T-cell (primary cell): ENCODE measurements at regions not wholly inside any gene's neighbourhood (a gene's known extent, or its start where the extent isn't known, plus 50 kb on each side); places are given as distances from the start of the nearest gene placed in this dataset.
"Not testable (repeated sequence)": the region's sequence is repeated elsewhere in the genome, so short reads cannot be mapped to it uniquely, and the experiment has no call there.

Experiments used
- ATAC-seq, 4 experiments: fragments of 200-7000 bp in 3 of 4; fragments of 150-1000 bp in 1 of 4; cut with Tn5 transposase; replicated peaks in 1 of 4; 1 replicate in 3 of 4; 2 replicates in 1 of 4; pipeline ENCODE4 v1.10.0; 2021; ENCODE audit warnings: moderate library complexity in 3 of 4, mild to moderate bottlenecking in 2 of 4, moderate number of reproducible peaks in 1 of 4
- CTCF ChIA-PET, 2 donors: fragments of 300-600 bp; sonication (Branson Sonifier 250); formaldehyde crosslinking; loops; one replicate each; lab custom pipeline; 2022; ENCODE audit warnings: antibody characterized with exemption in 2 of 2; lab: Charles Lee
- POLR2A ChIA-PET, 2 donors: fragments of 300-600 bp; sonication (Branson Sonifier 250); formaldehyde crosslinking; loops; one replicate each; lab custom pipeline; 2022; ENCODE audit warnings: antibody characterized with exemption in 2 of 2; lab: Charles Lee
- DNase-seq, 35 experiments: peaks; one replicate each; pipeline versions ENCODE4 v3.0.0 to v3.0.0-alpha.2; 2013 to 2023
- H3K27ac ChIP-seq: one replicate; pipeline ENCODE4 v1.5.1; 2013; ENCODE audit warnings: low read length
- H3K27me3 ChIP-seq, 2 experiments: replicated peaks in 1 of 2; 1 replicate in 1 of 2; 2 replicates in 1 of 2; pipeline versions ENCODE4 v1.6.1 to v1.7.0; 2013; ENCODE audit warnings: low read length in 1 of 2, mixed read lengths in 1 of 2; ENCODE audit not compliant: control insufficient read depth in 2 of 2, insufficient read depth in 2 of 2; ENCODE audit errors: extremely low read depth in 1 of 2
- H3K36me3 ChIP-seq, 2 donors: 1 replicate in 1 of 2; 2 replicates in 1 of 2; pipeline versions ENCODE4 v1.6.1 to v1.7.0; 2013; ENCODE audit warnings: low read length in 1 of 2; ENCODE audit not compliant: control insufficient read depth in 2 of 2, insufficient read depth in 1 of 2; ENCODE audit errors: extremely low read depth in 1 of 2
- H3K4me1 ChIP-seq, 2 experiments: 1 replicate in 1 of 2; 2 replicates in 1 of 2; pipeline versions ENCODE4 v1.6.1 to v1.7.0; 2013; ENCODE audit warnings: low read length in 2 of 2, mixed read lengths in 1 of 2; ENCODE audit not compliant: insufficient read depth in 2 of 2, control insufficient read depth in 1 of 2; ENCODE audit errors: extremely low read depth in 1 of 2
- H3K4me3 ChIP-seq, 2 donors: 1 replicate in 1 of 2; 2 replicates in 1 of 2; pipeline versions ENCODE4 v1.5.1 to v1.7.0; 2013; ENCODE audit warnings: mild to moderate bottlenecking in 2 of 2, low read length in 1 of 2, moderate library complexity in 1 of 2; ENCODE audit not compliant: control insufficient read depth in 1 of 2; ENCODE audit errors: extremely low read depth in 1 of 2
- H3K9me3 ChIP-seq: 2 replicates; pipeline ENCODE4 v1.7.0; 2013
- H3K27ac Mint-ChIP-seq, 2 donors: one replicate each; pipeline ENCODE4 v1.8.0; 2020 to 2021; ENCODE audit warnings: mild to moderate bottlenecking in 2 of 2, mixed read lengths in 2 of 2
- H3K27me3 Mint-ChIP-seq, 2 donors: one replicate each; pipeline ENCODE4 v1.8.0; 2021 to 2022; ENCODE audit warnings: mixed read lengths in 2 of 2
- H3K36me3 Mint-ChIP-seq: one replicate; pipeline ENCODE4 v1.8.0; 2021; ENCODE audit warnings: mixed read lengths
- H3K4me1 Mint-ChIP-seq, 3 donors: one replicate each; pipeline ENCODE4 v1.8.0; 2020 to 2022; ENCODE audit warnings: mixed read lengths in 3 of 3, mild to moderate bottlenecking in 1 of 3
- H3K4me3 Mint-ChIP-seq, 3 donors: one replicate each; pipeline ENCODE4 v1.8.0; 2020 to 2022; ENCODE audit warnings: mild to moderate bottlenecking in 3 of 3, mixed read lengths in 3 of 3, moderate library complexity in 3 of 3
- H3K9me3 Mint-ChIP-seq, 3 donors: one replicate each; pipeline ENCODE4 v1.8.0; 2020 to 2022; ENCODE audit warnings: mixed read lengths in 3 of 3
- WGBS: methylation state at CpG from one replicate; pipeline ENCODE4 v1.1.5; 2013; ENCODE audit warnings: missing lambda C conversion rate; ENCODE audit not compliant: insufficient coverage; 5-methylcytosine and 5-hydroxymethylcytosine counted together

DNA sequence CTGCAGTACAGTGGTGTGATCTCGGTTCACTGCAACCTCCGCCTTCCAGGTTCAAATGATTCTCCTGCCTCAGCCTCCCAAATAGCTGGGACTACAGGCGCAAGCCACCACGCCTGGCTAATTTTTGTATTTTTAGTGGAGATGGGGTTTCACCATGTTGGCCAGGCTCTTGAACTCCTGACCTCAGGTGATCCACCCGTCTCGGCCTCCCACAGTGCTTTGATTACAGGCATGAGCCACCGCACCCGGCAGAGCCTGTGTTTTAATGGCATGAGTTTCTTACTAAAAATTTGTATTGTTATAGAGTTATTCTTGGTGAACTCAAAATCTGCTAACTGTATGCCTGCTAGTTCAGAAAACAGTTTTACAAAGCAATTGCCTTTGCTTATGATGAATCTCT, 269.9 kb downstream of the SEMA3D start:
- CTCF ChIA-PET, H3K27ac Mint-ChIP-seq, ATAC-seq, H3K27ac ChIP-seq, H3K9me3 ChIP-seq, H3K36me3 Mint-ChIP-seq, H3K36me3 ChIP-seq, H3K4me3 Mint-ChIP-seq, H3K27me3 Mint-ChIP-seq, DNase-seq, H3K4me1 ChIP-seq, H3K4me3 ChIP-seq, POLR2A ChIA-PET, H3K27me3 ChIP-seq, H3K4me1 Mint-ChIP-seq: not testable (repeated sequence)
- WGBS, result 100% methylated on average over 4 of the region's 8 CpGs
- H3K9me3 Mint-ChIP-seq, result peaks cover 5 to 17% (median 9%) of the 10 kb centered on the region in 3 donors

- Histone ChIP-seq H3K4me3 (no peak overlapping the region), H3K27ac (no peak overlapping the region), H3K27me3 (no peaks in the 10 kb centered on the region), H3K9me3 (no peaks in the 10 kb centered on the region), H3K36me3 (no peaks in the 10 kb centered on the region), H3K4me1 (no peaks in the 10 kb centered on the region)
- Mint-ChIP-seq H3K4me1 (no peaks in the 10 kb centered on the region), H3K36me3 (no peaks in the 10 kb centered on the region), H3K9me3 (peaks cover 5 to 17% (median 9%) of the 10 kb centered on the region in 3 donors), H3K27ac (no peak overlapping the region), H3K27me3 (no peaks in the 10 kb centered on the region), H3K4me3 (no peak overlapping the region)
- WGBS, result no CpG with 5 or more reads among the region's 3 CpGs
- ChIA-PET POLR2A (interaction anchor here in 1 of 2 donors (0.7 kb wide), 1 partner anchor 12 kb away, joined by 3 read pairs; no protein-coding TSS in a partner anchor), CTCF (no interaction called here)
- ATAC-seq, result no peak
- no peak for DNase-seq
Measured at GRCh38 chr7:84916161-84916560, 270.7 kb downstream of the SEMA3D start.

DNA sequence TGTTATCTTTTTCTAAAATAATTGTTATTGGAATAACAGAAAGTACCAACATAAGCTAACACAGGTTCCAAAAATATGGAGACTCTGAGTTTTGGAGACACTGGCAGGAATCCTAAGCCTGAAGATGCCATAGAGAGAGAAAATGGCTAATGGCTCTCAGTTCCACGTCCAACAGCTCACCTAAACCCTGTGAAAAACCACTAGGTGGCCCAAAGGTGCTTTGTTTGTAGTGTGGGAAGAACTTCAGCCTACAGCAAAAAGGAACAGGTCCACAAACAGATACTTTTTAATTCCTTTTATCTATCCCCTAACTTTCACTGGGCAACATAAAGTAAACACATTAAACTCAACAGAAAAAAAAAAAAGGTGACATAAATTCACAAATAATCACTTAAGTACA, 272.3 kb downstream of the SEMA3D start:
- Mint-ChIP-seq H3K27ac (no peak overlapping the region), H3K4me1 (no peaks in the 10 kb centered on the region), H3K36me3 (no peaks in the 10 kb centered on the region), H3K4me3 (no peak overlapping the region), H3K9me3 (peaks cover 3 to 8% (median 4%) of the 10 kb centered on the region in 3 donors), H3K27me3 (no peaks in the 10 kb centered on the region)
- Histone ChIP-seq H3K36me3 (no peaks in the 10 kb centered on the region), H3K9me3 (no peaks in the 10 kb centered on the region), H3K27me3 (no peaks in the 10 kb centered on the region), H3K4me3 (no peak overlapping the region), H3K27ac (no peak overlapping the region), H3K4me1 (no peaks in the 10 kb centered on the region)
- POLR2A ChIA-PET, result no interaction called here
- CTCF ChIA-PET, result no interaction called here
- DNase-seq (no peak), ATAC-seq (no peak)
- no CpG with 5 or more reads among the region's 1 CpG for WGBS

GRCh38 chr7:84913731-84914130, 273.1 kb downstream of the SEMA3D start:
- POLR2A ChIA-PET, result no interaction called here
- ATAC-seq (no peak), DNase-seq (no peak)
- Mint-ChIP-seq H3K4me1 (no peaks in the 10 kb centered on the region), H3K4me3 (no peak overlapping the region), H3K36me3 (no peaks in the 10 kb centered on the region), H3K27me3 (no peaks in the 10 kb centered on the region), H3K9me3 (peaks cover 0 to 5% (median 3%) of the 10 kb centered on the region in 3 donors), H3K27ac (no peak overlapping the region)
- Histone ChIP-seq H3K9me3 (no peaks in the 10 kb centered on the region), H3K27me3 (no peaks in the 10 kb centered on the region), H3K4me1 (no peaks in the 10 kb centered on the region), H3K36me3 (no peaks in the 10 kb centered on the region), H3K27ac (no peak overlapping the region), H3K4me3 (no peak overlapping the region)
- CTCF ChIA-PET, result no interaction called here

DNA sequence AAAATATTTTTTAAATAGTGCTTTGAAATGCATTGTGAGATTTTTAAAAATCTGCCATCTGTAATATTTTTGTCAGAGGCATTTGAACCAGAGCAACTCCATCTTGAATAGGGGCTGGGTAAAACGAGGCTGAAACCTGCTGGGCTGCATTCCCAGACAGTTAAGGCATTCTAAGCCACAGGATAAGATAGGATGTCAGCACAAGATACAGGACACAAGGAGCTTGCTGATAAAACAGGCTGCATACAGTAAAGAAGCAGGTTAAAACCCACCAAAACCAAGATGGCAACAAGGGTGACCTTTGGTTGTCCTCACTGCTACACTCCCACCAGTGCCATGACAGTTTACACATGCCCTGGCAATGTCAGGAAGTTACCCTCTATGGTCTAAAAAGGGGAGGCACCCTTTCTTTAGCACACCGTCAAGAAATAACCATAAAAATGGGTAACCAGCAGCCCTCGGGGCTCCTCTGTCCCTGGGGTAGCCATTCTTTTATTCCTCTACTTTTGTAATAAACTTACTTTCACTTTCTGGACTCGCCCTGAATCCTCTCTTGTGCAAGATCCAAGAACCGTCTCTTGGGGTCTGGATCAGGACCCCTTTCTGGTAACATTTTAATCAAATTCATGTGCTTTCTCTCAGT, 273.7 kb downstream of the SEMA3D start:
- Histone ChIP-seq H3K4me3 (no peak overlapping the region), H3K36me3 (no peaks in the 10 kb centered on the region), H3K27ac (no peak overlapping the region), H3K4me1 (no peaks in the 10 kb centered on the region), H3K9me3 (no peaks in the 10 kb centered on the region), H3K27me3 (no peaks in the 10 kb centered on the region)
- CTCF ChIA-PET, result no interaction called here
- Mint-ChIP-seq H3K27ac (no peak overlapping the region), H3K36me3 (no peaks in the 10 kb centered on the region), H3K27me3 (no peaks in the 10 kb centered on the region), H3K4me1 (no peaks in the 10 kb centered on the region), H3K4me3 (no peak overlapping the region), H3K9me3 (peaks cover 0 to 3% (median 0%) of the 10 kb centered on the region in 3 donors)
- POLR2A ChIA-PET, result no interaction called here
- DNase-seq, result no peak
- 43% methylated on average over 1 of the region's 5 CpGs for WGBS
- no peak for ATAC-seq

- H3K4me1 ChIP-seq, result no peaks in the 10 kb centered on the region
- peaks cover 0 to 3% (median 0%) of the 10 kb centered on the region in 3 donors for H3K9me3 Mint-ChIP-seq
- ChIA-PET POLR2A (interaction anchor here in 1 of 2 donors (0.6 kb wide), 1 partner anchor 168 kb away, joined by 3 read pairs; no protein-coding TSS in a partner anchor), CTCF (no interaction called here)
- H3K9me3 ChIP-seq, result no peaks in the 10 kb centered on the region
- no peak overlapping the region for H3K4me3 ChIP-seq
- WGBS, result no CpG with 5 or more reads among the region's 2 CpGs
- H3K36me3 Mint-ChIP-seq, result no peaks in the 10 kb centered on the region
- no peak overlapping the region for H3K27ac Mint-ChIP-seq
- H3K4me1 Mint-ChIP-seq, result no peaks in the 10 kb centered on the region
- no peaks in the 10 kb centered on the region for H3K36me3 ChIP-seq
- no peaks in the 10 kb centered on the region for H3K27me3 Mint-ChIP-seq
- no peak overlapping the region for H3K4me3 Mint-ChIP-seq
- DNase-seq, result no peak
- H3K27me3 ChIP-seq, result no peaks in the 10 kb centered on the region
- ATAC-seq, result no peak
- H3K27ac ChIP-seq, result no peak overlapping the region
Measured at GRCh38 chr7:84912537-84912936, 274.3 kb downstream of the SEMA3D start.

- H3K36me3 ChIP-seq, result no peaks in the 10 kb centered on the region
- no peaks in the 10 kb centered on the region for H3K9me3 ChIP-seq
- DNase-seq (no peak), ATAC-seq (no peak)
- Mint-ChIP-seq H3K36me3 (no peaks in the 10 kb centered on the region), H3K9me3 (peaks cover 0 to 3% (median 0%) of the 10 kb centered on the region in 3 donors), H3K27ac (no peak overlapping the region), H3K4me3 (no peak overlapping the region), H3K27me3 (no peaks in the 10 kb centered on the region), H3K4me1 (no peaks in the 10 kb centered on the region)
- POLR2A ChIA-PET, result interaction anchor here in 1 of 2 donors (0.6 kb wide), 1 partner anchor 167 kb away, joined by 3 read pairs; no protein-coding TSS in a partner anchor
- H3K27me3 ChIP-seq, result no peaks in the 10 kb centered on the region
- no peaks in the 10 kb centered on the region for H3K4me1 ChIP-seq
- H3K4me3 ChIP-seq, result no peak overlapping the region
- CTCF ChIA-PET, result no interaction called here
- H3K27ac ChIP-seq, result no peak overlapping the region
Measured at GRCh38 chr7:84912018-84912417, 274.8 kb downstream of the SEMA3D start.
